ENCODE measurements at regions not wholly inside any gene's neighbourhood (a gene's known extent, or its start where the extent isn't known, plus 50 kb on each side); places are given as distances from the start of the nearest gene placed in this dataset.

- H3K23ac ChIP-seq (ENCODE audit: insufficient read length) = no peak overlapping the region
- no peak overlapping the region for H3K27ac ChIP-seq (ENCODE audit: low read depth, low read length)
- ChIA-PET POLR2A (ENCODE audit: partially characterized antibody) (no interaction called here), CTCF (ENCODE audit: partially characterized antibody) (no interaction called here)
- no peaks in the 10 kb centered on the region for H3K9me3 ChIP-seq (ENCODE audit: insufficient read depth in 2 of 2, low read depth in 1 of 2, low read length in 1 of 2)
- H2BK20ac ChIP-seq (ENCODE audit: low read length) = no peak overlapping the region
- no peaks in the 10 kb centered on the region for H3K79me2 ChIP-seq (ENCODE audit: control insufficient read depth in 1 of 2, insufficient read depth in 2 of 2, low read length in 2 of 2)
- DNase-seq (ENCODE audit: low read depth in 1 of 2, low spot score in 2 of 2) = no peak
- FAIRE-seq = no peak
- 88% methylated on average over 3 of the region's 3 CpGs; no CpG with 5 or more reads in 1 of the 2 experiments for WGBS, 2 experiments (ENCODE audit: extremely low coverage in 1 of 2, insufficient coverage in 1 of 2, insufficient read length in 1 of 2, insufficient replicate concordance in 2 of 2, low coverage in 1 of 2, low lambda C conversion rate in 2 of 2, missing lambda C conversion rate in 1 of 2)
- peaks cover 0 to 6% (median 0%) of the 10 kb centered on the region in 4 experiments; a peak in 1 of 7 replicates for H3K4me1 ChIP-seq (replicated peaks in 1 of 4; ENCODE audit: control insufficient read depth in 3 of 4, insufficient read depth in 4 of 4, low read length in 3 of 4)
- H2BK12ac ChIP-seq (ENCODE audit: low read depth, low read length) = no peak overlapping the region
- no peak overlapping the region for H2BK15ac ChIP-seq (ENCODE audit: low read length)
- H3K56ac ChIP-seq (replicated peaks; ENCODE audit: insufficient read length, low read depth, low read length) = no peak overlapping the region
- TF ChIP-seq TAF1 (IDR thresholded peaks at IDR 0.05; ENCODE audit: low read depth, low read length) = no peak
- no peak for TF ChIP-seq POLR2AphosphoS5 (IDR thresholded peaks at IDR 0.05; ENCODE audit: low read depth, low read length)
- H4K20me1 ChIP-seq (replicated peaks in 1 of 2; ENCODE audit: control insufficient read depth in 1 of 2, insufficient read depth in 2 of 2, low read length in 2 of 2) = no peaks in the 10 kb centered on the region
- no peak overlapping the region for H4K91ac ChIP-seq (replicated peaks; ENCODE audit: insufficient read length, low read length)
- no peak overlapping the region for H4K8ac ChIP-seq (ENCODE audit: extremely low read depth, insufficient read depth, low read length)
- H3K27me3 ChIP-seq (replicated peaks in 1 of 4; ENCODE audit: control insufficient read depth in 3 of 4, extremely low read depth in 1 of 4, insufficient read depth in 3 of 4, low read length in 3 of 4) = 0 out of 7 replicates have a peak, but pooled peaks cover 0 to 2% (median 0%) of the 10 kb centered on the region in 4 experiments
- no peak overlapping the region for H4K5ac ChIP-seq (ENCODE audit: insufficient read length, low read depth, low read length)
- H3K18ac ChIP-seq (ENCODE audit: extremely low read depth, low read length) = no peak overlapping the region
- no peak overlapping the region for H3K14ac ChIP-seq (ENCODE audit: insufficient read length)
- no peak overlapping the region for H2AK5ac ChIP-seq (ENCODE audit: low read depth, low read length)
- H3K23me2 ChIP-seq (ENCODE audit: low read depth, low read length) = no peaks in the 10 kb centered on the region
- H2BK5ac ChIP-seq (ENCODE audit: low read depth, low read length) = no peak overlapping the region
- H3K4me3 ChIP-seq (ENCODE audit: extremely low read depth in 1 of 4, insufficient read depth in 2 of 4, low read depth in 3 of 4, low read length in 4 of 4) = no peak overlapping the region
- H3K4ac ChIP-seq (replicated peaks; ENCODE audit: insufficient read length, low read depth, low read length) = no peak overlapping the region
- H3K79me1 ChIP-seq (ENCODE audit: low read depth, low read length) = no peaks in the 10 kb centered on the region
- no peak overlapping the region for H3K9ac ChIP-seq (replicated peaks in 1 of 4; ENCODE audit: extremely low read depth in 1 of 4, low read depth in 3 of 4, low read length in 3 of 4)
- H2BK120ac ChIP-seq (replicated peaks; ENCODE audit: low read depth, low read length) = no peak overlapping the region
- no peaks in the 10 kb centered on the region for H3K36me3 ChIP-seq (ENCODE audit: control insufficient read depth in 2 of 4, insufficient read depth in 4 of 4, low read length in 3 of 4)
- no peak overlapping the region for H3K4me2 ChIP-seq (ENCODE audit: insufficient read depth in 1 of 2, low read depth in 2 of 2, low read length in 2 of 2)
- H2AFZ ChIP-seq (ENCODE audit: low read length) = no peak overlapping the region
These were observed 174.5 kb downstream of the KCTD12 start for GRCh38 chr13:76711550-76712182.

Data from H1 (cell line).